ENCODE measurements at regions not wholly inside any gene's neighbourhood (a gene's known extent, or its start where the extent isn't known, plus 50 kb on each side); places are given as distances from the start of the nearest gene placed in this dataset.

GRCh38 chr18:22483407-22483806 is 65.7 kb upstream of the CTAGE1 start:
- H3K4me3 ChIP-seq (ENCODE audit: low read length), result no peak overlapping the region
- H3K9me3 ChIP-seq (ENCODE audit: control insufficient read depth, low read length), result no peaks in the 10 kb centered on the region
- no peaks in the 10 kb centered on the region for H3K27me3 ChIP-seq (replicated peaks; ENCODE audit: control insufficient read depth, insufficient read depth, low read length)
- peaks cover 38% of the 10 kb centered on the region for H3K4me1 ChIP-seq (ENCODE audit: control insufficient read depth, insufficient read depth, low read length)
- H3K9ac ChIP-seq (ENCODE audit: low read length), result no peak overlapping the region
- no peaks in the 10 kb centered on the region for H3K36me3 ChIP-seq (ENCODE audit: control insufficient read depth, insufficient read depth, low read length, severe bottlenecking)
- no peak for DNase-seq (ENCODE audit: low read depth)

DNA sequence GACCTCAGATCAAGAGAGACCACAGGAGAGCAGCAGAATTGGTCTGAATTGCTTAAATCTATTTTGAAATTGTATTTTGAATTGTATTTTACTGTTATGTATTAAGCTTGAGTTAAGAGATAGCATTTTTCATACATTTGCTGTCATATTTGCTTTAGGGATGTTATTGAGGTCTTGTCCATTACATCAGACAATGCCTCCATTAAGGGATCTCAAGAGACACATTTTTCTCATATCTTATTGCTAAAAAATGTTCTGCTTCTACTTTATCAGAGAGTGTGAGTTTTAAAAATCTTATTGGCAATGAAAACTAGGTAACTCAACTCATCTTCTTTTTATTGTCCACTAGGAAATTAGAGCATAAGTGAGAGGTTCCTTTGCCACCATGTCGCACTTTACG is 66.8 kb upstream of the CTAGE1 start:
- H3K9me3 ChIP-seq (ENCODE audit: control insufficient read depth, low read length), result no peaks in the 10 kb centered on the region
- H3K4me3 ChIP-seq (ENCODE audit: low read length), result no peak overlapping the region
- DNase-seq (ENCODE audit: low read depth), result peak; percentile 11
- no peaks in the 10 kb centered on the region for H3K36me3 ChIP-seq (ENCODE audit: control insufficient read depth, insufficient read depth, low read length, severe bottlenecking)
- peaks cover 47% of the 10 kb centered on the region for H3K4me1 ChIP-seq (ENCODE audit: control insufficient read depth, insufficient read depth, low read length)
- no peaks in the 10 kb centered on the region for H3K27me3 ChIP-seq (replicated peaks; ENCODE audit: control insufficient read depth, insufficient read depth, low read length)
- no peak overlapping the region for H3K9ac ChIP-seq (ENCODE audit: low read length)

DNA sequence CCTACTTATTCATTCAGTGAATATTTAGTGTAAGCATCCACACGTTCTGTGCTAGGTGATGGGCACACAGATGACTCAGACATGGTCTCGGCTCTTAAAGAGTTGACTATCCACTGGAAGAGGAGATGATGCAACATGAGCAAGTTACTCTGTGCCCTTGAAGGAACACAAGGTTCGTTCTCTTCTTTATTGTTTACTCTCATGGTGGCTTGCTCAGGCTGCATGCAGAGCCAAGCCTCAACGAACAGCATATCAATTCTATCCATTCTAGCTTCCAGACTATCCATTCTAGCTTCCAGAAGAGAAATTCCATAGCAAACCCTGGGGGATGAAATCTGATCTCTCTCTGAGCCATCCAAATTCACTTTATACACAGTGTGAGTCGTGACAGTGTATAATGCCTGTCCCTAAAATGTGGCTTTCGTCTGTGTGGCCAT is 68.1 kb upstream of the CTAGE1 start:
- H3K4me1 ChIP-seq (ENCODE audit: control insufficient read depth, insufficient read depth, low read length), result peaks cover 58% of the 10 kb centered on the region
- DNase-seq (ENCODE audit: low read depth), result peak; percentile 32

DNA sequence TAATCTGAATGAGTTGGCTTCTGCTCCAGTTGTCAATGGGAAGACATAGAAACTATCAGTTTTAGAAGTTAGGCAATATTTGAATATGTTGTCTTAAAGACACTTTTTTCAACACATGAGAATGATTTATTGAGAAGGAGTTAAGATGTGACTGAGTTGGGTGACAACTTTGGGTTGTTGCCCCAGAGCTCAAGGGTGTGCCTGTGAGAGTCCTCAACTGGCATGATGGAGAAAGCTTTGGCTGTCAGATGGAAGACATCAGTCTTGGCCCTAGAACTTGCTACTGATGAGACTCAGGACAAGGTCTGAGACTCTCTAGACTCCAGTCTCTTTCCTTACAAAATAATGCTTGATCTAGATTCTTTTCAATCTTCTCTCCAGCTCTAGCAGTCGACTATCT is 69.0 kb upstream of the CTAGE1 start:
- Histone ChIP-seq H3K4me1 (ENCODE audit: control insufficient read depth, insufficient read depth, low read length) (peaks cover 58% of the 10 kb centered on the region), H3K4me3 (ENCODE audit: low read length) (no peak overlapping the region), H3K36me3 (ENCODE audit: control insufficient read depth, insufficient read depth, low read length, severe bottlenecking) (no peaks in the 10 kb centered on the region), H3K27me3 (replicated peaks; ENCODE audit: control insufficient read depth, insufficient read depth, low read length) (no peaks in the 10 kb centered on the region), H3K9me3 (ENCODE audit: control insufficient read depth, low read length) (no peaks in the 10 kb centered on the region), H3K9ac (ENCODE audit: low read length) (no peak overlapping the region)
- DNase-seq (ENCODE audit: low read depth), result no peak

More for the DNA sequence above, 68.1 kb upstream of the CTAGE1 start:
- H3K9me3 ChIP-seq (ENCODE audit: control insufficient read depth, low read length), result no peaks in the 10 kb centered on the region
- no peaks in the 10 kb centered on the region for H3K36me3 ChIP-seq (ENCODE audit: control insufficient read depth, insufficient read depth, low read length, severe bottlenecking)
- H3K4me3 ChIP-seq (ENCODE audit: low read length), result no peak overlapping the region
- no peaks in the 10 kb centered on the region for H3K27me3 ChIP-seq (replicated peaks; ENCODE audit: control insufficient read depth, insufficient read depth, low read length)
- H3K9ac ChIP-seq (ENCODE audit: low read length), result no peak overlapping the region

DNA sequence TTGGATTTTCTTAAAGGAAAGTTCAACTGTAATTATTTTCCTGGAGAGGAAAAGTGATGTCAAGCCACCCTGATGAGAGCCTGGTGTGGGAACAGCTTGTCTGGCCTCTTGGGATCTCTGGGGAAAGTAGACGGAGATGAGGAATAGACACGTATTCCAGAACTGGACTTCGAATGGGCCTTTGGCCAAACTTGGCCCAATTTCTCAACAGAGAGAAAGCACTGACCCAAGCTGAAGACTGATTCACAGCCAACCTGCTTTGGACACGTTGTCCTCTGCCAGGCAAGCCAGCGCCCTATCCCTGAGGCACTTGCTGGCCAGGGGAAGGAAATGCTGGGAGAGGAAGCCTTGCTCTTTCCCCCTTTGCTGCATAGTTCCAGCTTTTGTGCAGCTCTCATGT is 70.8 kb upstream of the CTAGE1 start:
- Histone ChIP-seq H3K27me3 (replicated peaks; ENCODE audit: control insufficient read depth, insufficient read depth, low read length) (no peaks in the 10 kb centered on the region), H3K9ac (ENCODE audit: low read length) (peak overlapping the region; percentile 14), H3K36me3 (ENCODE audit: control insufficient read depth, insufficient read depth, low read length, severe bottlenecking) (no peaks in the 10 kb centered on the region), H3K4me1 (ENCODE audit: control insufficient read depth, insufficient read depth, low read length) (peaks cover 62% of the 10 kb centered on the region), H3K4me3 (ENCODE audit: low read length) (peak overlapping the region; percentile 12), H3K9me3 (ENCODE audit: control insufficient read depth, low read length) (no peaks in the 10 kb centered on the region)
- DNase-seq (ENCODE audit: low read depth), result no peak

DNA sequence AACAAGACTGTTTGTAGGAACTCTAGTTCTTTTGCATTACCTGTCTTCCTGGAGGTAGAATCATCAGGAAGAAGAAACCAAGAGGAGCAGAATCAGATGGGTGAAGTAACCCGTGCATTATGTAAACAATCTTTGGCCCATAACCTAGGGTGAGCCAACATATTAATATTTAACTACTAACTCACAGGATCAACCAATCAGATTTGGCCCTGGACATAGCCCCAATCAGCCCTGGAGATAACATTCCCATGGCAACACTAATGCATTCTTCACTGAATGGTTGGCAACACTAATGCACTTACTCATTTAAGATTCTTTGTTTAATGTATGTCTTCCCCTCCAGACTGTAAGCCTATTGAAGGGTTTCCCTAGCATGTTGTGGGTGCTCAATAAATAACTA is 72.0 kb upstream of the CTAGE1 start:
- Histone ChIP-seq H3K4me3 (ENCODE audit: low read length) (no peak overlapping the region), H3K9ac (ENCODE audit: low read length) (no peak overlapping the region), H3K4me1 (ENCODE audit: control insufficient read depth, insufficient read depth, low read length) (peaks cover 68% of the 10 kb centered on the region), H3K27me3 (replicated peaks; ENCODE audit: control insufficient read depth, insufficient read depth, low read length) (no peaks in the 10 kb centered on the region), H3K36me3 (ENCODE audit: control insufficient read depth, insufficient read depth, low read length, severe bottlenecking) (no peaks in the 10 kb centered on the region), H3K9me3 (ENCODE audit: control insufficient read depth, low read length) (no peaks in the 10 kb centered on the region)
- no peak for DNase-seq (ENCODE audit: low read depth)

- Histone ChIP-seq H3K27me3 (replicated peaks; ENCODE audit: control insufficient read depth, insufficient read depth, low read length) (no peaks in the 10 kb centered on the region), H3K9ac (ENCODE audit: low read length) (no peak overlapping the region), H3K9me3 (ENCODE audit: control insufficient read depth, low read length) (no peaks in the 10 kb centered on the region), H3K4me1 (ENCODE audit: control insufficient read depth, insufficient read depth, low read length) (peaks cover 67% of the 10 kb centered on the region), H3K4me3 (ENCODE audit: low read length) (no peak overlapping the region), H3K36me3 (ENCODE audit: control insufficient read depth, insufficient read depth, low read length, severe bottlenecking) (no peaks in the 10 kb centered on the region)
- DNase-seq (ENCODE audit: low read depth), result no peak
Observed at GRCh38 chr18:22490429-22490846, 72.7 kb upstream of the CTAGE1 start.

DNA sequence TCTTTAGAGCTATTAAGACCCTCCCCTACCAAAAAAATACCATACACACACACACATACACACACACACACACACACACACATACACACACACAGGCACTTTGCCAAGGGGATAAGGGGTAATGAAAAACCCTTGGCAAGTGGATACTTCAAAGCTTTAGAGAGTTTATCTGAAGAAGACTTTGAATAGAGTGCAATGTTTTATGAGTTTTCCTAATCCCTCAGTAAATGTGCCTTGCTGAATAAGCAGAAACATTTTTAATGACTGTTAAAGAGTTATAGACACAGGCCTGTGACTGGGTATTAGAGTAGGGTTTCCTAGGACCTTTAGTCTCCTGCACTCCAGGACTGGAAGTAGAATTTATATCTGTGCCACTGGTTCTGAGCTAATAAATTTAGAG is 75.5 kb upstream of the CTAGE1 start:
- Histone ChIP-seq H3K27me3 (replicated peaks; ENCODE audit: control insufficient read depth, insufficient read depth, low read length) (no peaks in the 10 kb centered on the region), H3K36me3 (ENCODE audit: control insufficient read depth, insufficient read depth, low read length, severe bottlenecking) (no peaks in the 10 kb centered on the region), H3K4me1 (ENCODE audit: control insufficient read depth, insufficient read depth, low read length) (peaks cover 44% of the 10 kb centered on the region), H3K9ac (ENCODE audit: low read length) (no peak overlapping the region), H3K4me3 (ENCODE audit: low read length) (no peak overlapping the region), H3K9me3 (ENCODE audit: control insufficient read depth, low read length) (no peaks in the 10 kb centered on the region)
- no peak for DNase-seq (ENCODE audit: low read depth)

DNA sequence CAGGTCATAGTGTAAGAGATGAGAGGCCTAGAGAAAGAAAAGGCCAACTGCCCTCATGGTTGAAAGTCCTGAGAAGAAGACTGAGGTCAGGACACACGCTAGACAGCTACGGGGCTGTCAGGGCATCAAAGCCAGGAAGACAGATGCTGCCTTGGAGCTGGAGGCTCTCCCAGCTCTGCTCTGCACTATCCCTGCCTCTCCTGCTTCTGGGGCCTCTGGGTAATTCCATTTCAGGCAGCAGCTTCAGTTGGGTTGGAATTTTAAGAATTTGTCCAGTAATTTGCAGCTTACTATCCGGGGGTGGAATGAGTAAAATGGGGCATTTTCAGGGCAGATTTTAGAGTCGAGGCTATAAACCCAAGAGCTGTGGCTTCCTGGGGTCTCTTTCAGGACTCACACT is 76.2 kb upstream of the CTAGE1 start:
- H3K4me1 ChIP-seq (ENCODE audit: control insufficient read depth, insufficient read depth, low read length), result peaks cover 38% of the 10 kb centered on the region
- H3K36me3 ChIP-seq (ENCODE audit: control insufficient read depth, insufficient read depth, low read length, severe bottlenecking), result no peaks in the 10 kb centered on the region
- no peak overlapping the region for H3K4me3 ChIP-seq (ENCODE audit: low read length)
- peak overlapping the region; percentile 72 for H3K9ac ChIP-seq (ENCODE audit: low read length)
- DNase-seq (ENCODE audit: low read depth), result peak; percentile 58
- H3K9me3 ChIP-seq (ENCODE audit: control insufficient read depth, low read length), result no peaks in the 10 kb centered on the region
- H3K27me3 ChIP-seq (replicated peaks; ENCODE audit: control insufficient read depth, insufficient read depth, low read length), result no peaks in the 10 kb centered on the region

GRCh38 chr18:22494771-22495170 is 77.1 kb upstream of the CTAGE1 start:
- Histone ChIP-seq H3K4me3 (ENCODE audit: low read length) (no peak overlapping the region), H3K36me3 (ENCODE audit: control insufficient read depth, insufficient read depth, low read length, severe bottlenecking) (no peaks in the 10 kb centered on the region), H3K27me3 (replicated peaks; ENCODE audit: control insufficient read depth, insufficient read depth, low read length) (no peaks in the 10 kb centered on the region), H3K9me3 (ENCODE audit: control insufficient read depth, low read length) (no peaks in the 10 kb centered on the region), H3K4me1 (ENCODE audit: control insufficient read depth, insufficient read depth, low read length) (peaks cover 29% of the 10 kb centered on the region), H3K9ac (ENCODE audit: low read length) (peak overlapping the region; percentile 72)
- DNase-seq (ENCODE audit: low read depth), result peak; percentile 51

DNA sequence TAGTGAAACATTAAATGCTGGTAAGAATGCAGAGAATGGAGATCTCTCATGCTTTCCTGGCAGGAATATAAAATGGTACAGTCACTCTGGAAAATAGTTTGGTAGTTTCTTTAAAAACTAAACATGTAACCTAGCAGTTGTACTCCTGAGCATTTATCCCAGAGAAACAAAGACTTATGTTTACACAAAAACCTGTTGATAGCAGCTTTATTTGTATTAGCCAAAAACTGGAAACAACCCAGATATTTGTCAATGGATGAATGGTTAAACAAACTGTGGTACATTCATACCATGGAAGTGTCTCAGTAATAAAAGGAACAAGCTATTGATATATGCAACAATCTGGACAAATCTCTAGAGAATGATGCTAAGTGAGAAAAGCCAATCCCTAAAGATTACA is 81.7 kb upstream of the CTAGE1 start:
- H3K9ac ChIP-seq (ENCODE audit: low read length), result no peak overlapping the region
- no peaks in the 10 kb centered on the region for H3K27me3 ChIP-seq (replicated peaks; ENCODE audit: control insufficient read depth, insufficient read depth, low read length)
- DNase-seq (ENCODE audit: low read depth), result no peak
- H3K9me3 ChIP-seq (ENCODE audit: control insufficient read depth, low read length), result no peaks in the 10 kb centered on the region
- H3K4me3 ChIP-seq (ENCODE audit: low read length), result no peak overlapping the region
- H3K36me3 ChIP-seq (ENCODE audit: control insufficient read depth, insufficient read depth, low read length, severe bottlenecking), result no peaks in the 10 kb centered on the region
- H3K4me1 ChIP-seq (ENCODE audit: control insufficient read depth, insufficient read depth, low read length), result peaks cover 23% of the 10 kb centered on the region

GRCh38 chr18:22503803-22504202 is 86.1 kb upstream of the CTAGE1 start:
- H3K9me3 ChIP-seq (ENCODE audit: control insufficient read depth, low read length), result no peaks in the 10 kb centered on the region
- no peaks in the 10 kb centered on the region for H3K36me3 ChIP-seq (ENCODE audit: control insufficient read depth, insufficient read depth, low read length, severe bottlenecking)
- H3K9ac ChIP-seq (ENCODE audit: low read length), result peak overlapping the region; percentile 10
- no peaks in the 10 kb centered on the region for H3K27me3 ChIP-seq (replicated peaks; ENCODE audit: control insufficient read depth, insufficient read depth, low read length)
- DNase-seq (ENCODE audit: low read depth), result peak; percentile 96
- no peak overlapping the region for H3K4me3 ChIP-seq (ENCODE audit: low read length)
- H3K4me1 ChIP-seq (ENCODE audit: control insufficient read depth, insufficient read depth, low read length), result peaks cover 25% of the 10 kb centered on the region
